ENCODE measurements at regions not wholly inside any gene's neighbourhood (a gene's known extent, or its start where the extent isn't known, plus 50 kb on each side); places are given as distances from the start of the nearest gene placed in this dataset.

DNA sequence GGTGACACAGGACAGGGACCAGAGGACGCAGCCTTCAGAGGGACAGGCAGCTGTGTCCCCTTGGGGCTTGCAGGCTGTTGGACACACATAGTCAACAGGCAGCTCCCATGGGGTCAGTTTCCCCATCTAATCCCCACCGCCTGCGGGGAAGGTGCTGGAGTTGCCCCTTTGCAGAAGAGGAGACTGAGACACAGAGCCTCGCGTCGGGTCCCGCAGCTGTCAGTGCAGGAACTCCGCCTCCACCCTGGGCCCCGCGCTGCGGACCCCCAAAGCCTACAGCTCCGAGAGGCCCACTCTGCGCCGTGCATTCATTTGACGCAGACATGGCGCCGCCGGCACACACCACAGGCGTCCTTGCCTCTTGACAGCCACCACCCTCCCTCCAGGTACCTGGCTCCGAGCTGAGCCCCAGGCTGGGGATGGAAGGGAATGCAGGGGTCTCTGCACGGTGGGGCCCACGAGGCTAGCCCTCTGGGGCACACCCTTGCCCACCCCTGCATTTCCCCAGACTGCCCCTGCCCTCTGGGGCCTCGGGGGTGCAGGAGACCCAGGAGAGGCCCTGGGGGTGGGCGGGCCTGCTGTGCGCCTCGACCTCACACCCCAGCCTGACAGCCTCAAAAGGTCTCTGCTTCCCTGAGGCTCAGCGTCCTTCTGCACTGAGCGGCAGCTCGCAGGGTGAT, 88.5 kb upstream of the ACTRT2 start:
- no peak overlapping the region for H2BK5ac ChIP-seq (ENCODE audit: low read depth, low read length)
- 86% methylated on average over 21 of the region's 29 CpGs; no CpG with 5 or more reads in 1 of the 2 experiments for WGBS, 2 experiments (ENCODE audit: extremely low coverage in 1 of 2, insufficient coverage in 1 of 2, insufficient read length in 1 of 2, insufficient replicate concordance in 2 of 2, low coverage in 1 of 2, low lambda C conversion rate in 2 of 2, missing lambda C conversion rate in 1 of 2)
- H3K23ac ChIP-seq (ENCODE audit: insufficient read length): no peak overlapping the region
- H2AFZ ChIP-seq (ENCODE audit: low read length): no peak overlapping the region
- H3K36me3 ChIP-seq (ENCODE audit: control insufficient read depth in 2 of 4, insufficient read depth in 4 of 4, low read length in 3 of 4): no peaks in the 10 kb centered on the region
- H3K9ac ChIP-seq (replicated peaks in 1 of 4; ENCODE audit: extremely low read depth in 1 of 4, low read depth in 3 of 4, low read length in 3 of 4): no peak overlapping the region
- H4K91ac ChIP-seq (replicated peaks; ENCODE audit: insufficient read length, low read length): no peak overlapping the region
- no peak overlapping the region for H2BK12ac ChIP-seq (ENCODE audit: low read depth, low read length)
- no peak overlapping the region for H3K18ac ChIP-seq (ENCODE audit: extremely low read depth, low read length)
- DNase-seq (ENCODE audit: low read depth in 1 of 2, low spot score in 2 of 2): no peak
- no peak overlapping the region for H2BK20ac ChIP-seq (ENCODE audit: low read length)
- peaks cover 87 to 100% of the 10 kb centered on the region in 2 experiments for H3K9me3 ChIP-seq (ENCODE audit: insufficient read depth in 2 of 2, low read depth in 1 of 2, low read length in 1 of 2)
- no peak overlapping the region for H2AK5ac ChIP-seq (ENCODE audit: low read depth, low read length)
- no peaks in the 10 kb centered on the region for H3K27me3 ChIP-seq (replicated peaks in 1 of 4; ENCODE audit: control insufficient read depth in 3 of 4, extremely low read depth in 1 of 4, insufficient read depth in 3 of 4, low read length in 3 of 4)
- H3K79me1 ChIP-seq (ENCODE audit: low read depth, low read length): no peaks in the 10 kb centered on the region
- no peak overlapping the region for H4K8ac ChIP-seq (ENCODE audit: extremely low read depth, insufficient read depth, low read length)
- no peak overlapping the region for H3K4me2 ChIP-seq (ENCODE audit: insufficient read depth in 1 of 2, low read depth in 2 of 2, low read length in 2 of 2)
- no peak for FAIRE-seq
- no peak for TF ChIP-seq BCL11A (IDR thresholded peaks at IDR 0.05; ENCODE audit: low read depth in 2 of 2, low read length in 2 of 2)
- H3K79me2 ChIP-seq (ENCODE audit: control insufficient read depth in 1 of 2, insufficient read depth in 2 of 2, low read length in 2 of 2): no peaks in the 10 kb centered on the region
- no peak overlapping the region for H3K4ac ChIP-seq (replicated peaks; ENCODE audit: insufficient read length, low read depth, low read length)
- no peak overlapping the region for H2BK15ac ChIP-seq (ENCODE audit: low read length)
- H3K56ac ChIP-seq (replicated peaks; ENCODE audit: insufficient read length, low read depth, low read length): no peak overlapping the region
- no peaks in the 10 kb centered on the region for H3K23me2 ChIP-seq (ENCODE audit: low read depth, low read length)
- H3K27ac ChIP-seq (ENCODE audit: low read depth, low read length): no peak overlapping the region
- no peaks in the 10 kb centered on the region for H3K4me1 ChIP-seq (replicated peaks in 1 of 4; ENCODE audit: control insufficient read depth in 3 of 4, insufficient read depth in 4 of 4, low read length in 3 of 4)
- ChIA-PET POLR2A (ENCODE audit: partially characterized antibody) (no interaction called here), CTCF (ENCODE audit: partially characterized antibody) (no interaction called here)
- no peak overlapping the region for H2BK120ac ChIP-seq (replicated peaks; ENCODE audit: low read depth, low read length)
- H3K14ac ChIP-seq (ENCODE audit: insufficient read length): no peak overlapping the region
- no peaks in the 10 kb centered on the region for H4K20me1 ChIP-seq (replicated peaks in 1 of 2; ENCODE audit: control insufficient read depth in 1 of 2, insufficient read depth in 2 of 2, low read length in 2 of 2)
- H3K4me3 ChIP-seq (ENCODE audit: extremely low read depth in 1 of 4, insufficient read depth in 2 of 4, low read depth in 3 of 4, low read length in 4 of 4): no peak overlapping the region
- H4K5ac ChIP-seq (ENCODE audit: insufficient read length, low read depth, low read length): no peak overlapping the region
